ENCODE measurements at regions not wholly inside any gene's neighbourhood (a gene's known extent, or its start where the extent isn't known, plus 50 kb on each side); places are given as distances from the start of the nearest gene placed in this dataset. TPM values are rescaled to one million over a fixed set of nuclear protein-coding genes. Genes with fewer than 3 reads are reported as not detected.

GRCh38 chr6:80402266-80402665, 295.8 kb downstream of the BCKDHB start:
- H2AFZ ChIP-seq (ENCODE audit: insufficient read depth, low read depth, low read length, poor library complexity, severe bottlenecking) = no peak overlapping the region
- no peak for TF ChIP-seq CTCF (IDR thresholded peaks at IDR 0.05)
- H3K4me2 ChIP-seq (replicated peaks; ENCODE audit: extremely low read depth, low read length, poor library complexity, severe bottlenecking) = no peak overlapping the region
- no peaks in the 10 kb centered on the region for H3K36me3 Mint-ChIP-seq
- H3K4me3 ChIP-seq (replicated peaks in 1 of 3; ENCODE audit: low read depth in 2 of 3, low read length in 3 of 3) = no peak overlapping the region
- no peaks in the 10 kb centered on the region for H3K27me3 ChIP-seq (ENCODE audit: control insufficient read depth in 2 of 2, insufficient read depth in 2 of 2, low read length in 2 of 2)
- H3K27me3 Mint-ChIP-seq (ENCODE audit: low read depth in 3 of 3) = peaks cover 0 to 1% (median 0%) of the 10 kb centered on the region in 3 donors
- no peak for DNase-seq
- H3K9me3 Mint-ChIP-seq = peaks cover 7 to 20% (median 13%) of the 10 kb centered on the region in 7 donors
- H4K20me1 ChIP-seq (ENCODE audit: insufficient read depth, low read length) = no peaks in the 10 kb centered on the region
- peaks cover 7 to 21% of the 10 kb centered on the region in 2 donors for H3K9me3 ChIP-seq (replicated peaks in 1 of 2; ENCODE audit: control insufficient read depth in 1 of 2, insufficient read depth in 1 of 2, low read length in 2 of 2)
- no peak overlapping the region for H3K4me3 Mint-ChIP-seq
- H3K4me1 ChIP-seq (ENCODE audit: control insufficient read depth in 1 of 2, insufficient read depth in 2 of 2, low read length in 2 of 2) = no peaks in the 10 kb centered on the region
- no peak overlapping the region for H3K27ac Mint-ChIP-seq
- no peak overlapping the region for H3K9ac ChIP-seq (ENCODE audit: insufficient read depth, low read length, poor library complexity, severe bottlenecking)
- no peaks in the 10 kb centered on the region for H3K36me3 ChIP-seq (replicated peaks in 1 of 2; ENCODE audit: control insufficient read depth in 1 of 2, insufficient read depth in 2 of 2, low read length in 2 of 2)
- H3K4me1 Mint-ChIP-seq = no peaks in the 10 kb centered on the region
- no peaks in the 10 kb centered on the region for H3K79me2 ChIP-seq (ENCODE audit: insufficient read depth, low read length)
- intact Hi-C loops (cut with micrococcal nuclease) = no loop called here
- no peak overlapping the region for H3K27ac ChIP-seq (ENCODE audit: low read depth in 1 of 2, low read length in 2 of 2)
- WGBS (ENCODE audit: insufficient coverage) = no CpG with 5 or more reads among the region's 2 CpGs

Small RNAs in the stretch of these regions (small RNA-seq; reads per million reads assigned to genes)
- gene AL596028.1 (ENCODE audit: insufficient read length, low read depth) = not detected
- gene RNA5SP210 (ENCODE audit: insufficient read length, low read depth) = not detected

Data from CD14-positive monocyte (primary cell).